ENCODE measurements at regions not wholly inside any gene's neighbourhood (a gene's known extent, or its start where the extent isn't known, plus 50 kb on each side); places are given as distances from the start of the nearest gene placed in this dataset.
A peak's percentile ranks its signal among the peaks of the same experiment; 100 is the strongest.

DNA sequence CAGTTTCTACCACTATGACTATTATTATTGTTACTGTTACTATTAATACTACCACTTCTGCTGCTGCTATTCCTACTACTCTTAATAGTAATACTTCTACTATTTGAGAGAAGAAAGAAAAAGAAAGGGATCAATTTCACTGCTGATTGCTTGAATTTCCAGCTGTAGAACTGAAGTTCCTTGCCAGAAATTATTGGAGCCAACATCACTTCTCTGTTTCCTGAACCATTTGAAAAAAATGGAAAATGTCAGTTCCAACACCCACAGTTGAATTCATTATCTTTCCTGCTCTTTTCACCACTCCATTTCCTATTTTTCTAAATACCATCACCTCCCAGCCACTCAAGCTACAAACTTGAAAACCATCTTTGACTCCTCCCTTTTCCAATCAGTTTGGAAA is 54.1 kb upstream of the PIK3C2G start:
- H3K4me3 ChIP-seq (replicated peaks in 1 of 2; ENCODE audit: low read depth in 2 of 2, low read length in 2 of 2): no peak overlapping the region
- DNase-seq (ENCODE audit: low read depth in 2 of 2): peak in 1 of 2 donors; percentile 10
- TF ChIP-seq, protein P1, sequence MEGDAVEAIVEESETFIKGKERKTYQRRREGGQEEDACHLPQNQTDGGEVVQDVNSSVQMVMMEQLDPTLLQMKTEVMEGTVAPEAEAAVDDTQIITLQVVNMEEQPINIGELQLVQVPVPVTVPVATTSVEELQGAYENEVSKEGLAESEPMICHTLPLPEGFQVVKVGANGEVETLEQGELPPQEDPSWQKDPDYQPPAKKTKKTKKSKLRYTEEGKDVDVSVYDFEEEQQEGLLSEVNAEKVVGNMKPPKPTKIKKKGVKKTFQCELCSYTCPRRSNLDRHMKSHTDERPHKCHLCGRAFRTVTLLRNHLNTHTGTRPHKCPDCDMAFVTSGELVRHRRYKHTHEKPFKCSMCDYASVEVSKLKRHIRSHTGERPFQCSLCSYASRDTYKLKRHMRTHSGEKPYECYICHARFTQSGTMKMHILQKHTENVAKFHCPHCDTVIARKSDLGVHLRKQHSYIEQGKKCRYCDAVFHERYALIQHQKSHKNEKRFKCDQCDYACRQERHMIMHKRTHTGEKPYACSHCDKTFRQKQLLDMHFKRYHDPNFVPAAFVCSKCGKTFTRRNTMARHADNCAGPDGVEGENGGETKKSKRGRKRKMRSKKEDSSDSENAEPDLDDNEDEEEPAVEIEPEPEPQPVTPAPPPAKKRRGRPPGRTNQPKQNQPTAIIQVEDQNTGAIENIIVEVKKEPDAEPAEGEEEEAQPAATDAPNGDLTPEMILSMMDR (IDR thresholded peaks at IDR 0.05; ENCODE audit: low read depth, low read length): no peak

DNA sequence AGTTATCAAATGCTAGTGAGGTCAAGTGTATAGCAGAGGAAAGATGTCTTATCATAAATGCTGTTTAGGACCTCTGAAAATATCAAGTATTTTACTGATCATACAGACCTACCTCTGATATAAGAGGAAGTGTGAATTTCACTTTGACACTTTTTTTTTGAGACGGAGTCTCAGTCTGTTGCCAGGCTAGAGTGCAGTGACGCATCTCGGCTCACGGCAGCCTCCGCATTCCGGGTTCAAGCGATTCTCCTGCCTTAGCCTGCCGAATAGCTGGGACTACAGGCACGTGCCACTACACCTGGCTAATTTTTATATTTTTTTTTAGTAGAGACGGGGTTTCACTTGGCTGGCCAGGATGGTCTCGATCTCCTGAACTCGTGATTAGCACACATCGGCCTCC is 55.1 kb upstream of the PIK3C2G start:
- DNase-seq (ENCODE audit: low read depth in 2 of 2): no peak
- TF ChIP-seq, protein P1 (IDR thresholded peaks at IDR 0.05; ENCODE audit: low read depth, low read length): no peak
- H3K4me3 ChIP-seq (replicated peaks in 1 of 2; ENCODE audit: low read depth in 2 of 2, low read length in 2 of 2): no peak overlapping the region

DNA sequence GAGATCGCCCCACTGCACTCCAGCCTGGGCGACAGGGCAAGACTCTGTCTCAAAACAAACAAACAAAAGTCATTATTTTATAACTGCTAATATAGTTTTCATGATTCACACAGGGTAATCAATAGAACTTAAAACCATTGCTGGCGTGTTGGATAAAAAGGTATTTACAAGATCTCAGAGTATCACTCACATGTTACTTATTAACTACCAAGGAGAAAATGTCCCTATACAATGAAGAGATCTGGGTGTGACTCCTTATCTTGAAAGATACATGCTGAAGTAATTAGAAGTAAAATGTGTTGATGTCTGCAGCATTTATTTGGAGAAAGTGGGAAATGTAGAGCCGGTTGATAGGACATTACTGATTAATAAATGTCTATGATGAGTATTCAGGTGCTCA is 57.3 kb upstream of the PIK3C2G start:
- H3K4me3 ChIP-seq (replicated peaks in 1 of 2; ENCODE audit: low read depth in 2 of 2, low read length in 2 of 2): no peak overlapping the region
- TF ChIP-seq, protein P1 (IDR thresholded peaks at IDR 0.05; ENCODE audit: low read depth, low read length): no peak
- DNase-seq (ENCODE audit: low read depth in 2 of 2): no peak

DNA sequence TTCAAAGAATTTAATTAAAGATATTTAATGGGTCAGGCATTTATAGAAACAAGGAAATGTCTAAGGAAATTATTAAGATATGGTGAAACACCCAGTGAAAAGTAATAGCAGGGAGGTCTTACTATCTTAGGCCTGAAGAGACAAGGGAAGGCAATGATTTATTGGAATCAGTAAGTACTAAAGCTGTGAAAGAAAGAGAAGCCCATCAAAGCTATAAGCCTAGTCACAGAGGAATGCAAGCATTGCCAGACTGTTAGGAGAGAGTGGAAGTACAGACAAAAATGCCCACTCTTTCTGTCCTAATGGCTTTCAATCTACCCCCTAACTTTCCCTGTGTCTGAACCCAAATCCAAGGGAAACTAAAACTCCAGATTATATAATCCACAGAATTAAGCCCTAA is 69.2 kb upstream of the PIK3C2G start:
- H3K4me3 ChIP-seq (replicated peaks in 1 of 2; ENCODE audit: low read depth in 2 of 2, low read length in 2 of 2): no peak overlapping the region
- no peak for DNase-seq (ENCODE audit: low read depth in 2 of 2)
- TF ChIP-seq, protein P1 (IDR thresholded peaks at IDR 0.05; ENCODE audit: low read depth, low read length): no peak

DNA sequence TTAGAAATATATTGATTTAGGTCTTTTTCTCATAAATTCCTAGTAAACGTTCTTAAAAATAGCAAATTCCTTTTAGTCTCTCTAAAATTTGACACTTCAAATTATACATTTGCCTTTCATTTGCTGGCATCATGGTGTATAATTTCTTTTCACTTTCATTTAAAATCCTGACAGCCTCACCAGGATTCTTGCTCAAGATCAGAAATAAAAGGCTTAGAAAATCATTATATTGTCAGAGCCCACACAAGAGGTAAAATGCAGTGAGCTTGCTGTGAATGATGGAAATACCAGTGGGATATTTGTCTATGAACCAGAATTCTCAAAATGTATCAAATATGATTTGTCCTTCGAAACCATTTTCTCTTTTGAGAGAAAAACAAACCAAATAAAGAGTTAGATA is 78.2 kb upstream of the PIK3C2G start:
- DNase-seq (ENCODE audit: low read depth in 2 of 2): no peak
- no peak overlapping the region for H3K4me3 ChIP-seq (replicated peaks in 1 of 2; ENCODE audit: low read depth in 2 of 2, low read length in 2 of 2)
- TF ChIP-seq, protein P1 (IDR thresholded peaks at IDR 0.05; ENCODE audit: low read depth, low read length): no peak

DNA sequence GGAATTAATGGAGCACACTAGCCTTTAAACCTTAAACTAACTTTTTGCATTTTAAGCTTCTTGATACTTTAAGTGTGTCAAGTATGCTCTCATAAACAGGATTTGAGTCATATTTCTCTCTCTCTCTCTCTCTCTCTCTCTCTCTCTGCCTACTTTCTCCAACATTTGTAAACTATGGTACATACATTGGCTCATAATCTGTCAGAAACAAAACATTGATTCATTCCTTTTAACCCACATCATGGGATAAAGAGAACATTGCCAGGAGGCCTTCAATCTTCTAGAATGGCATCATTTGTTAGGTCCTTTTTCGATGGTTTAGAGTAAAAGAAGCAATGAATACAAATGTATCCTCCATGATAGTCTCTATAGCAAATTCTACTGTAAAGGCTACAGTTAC is 81.6 kb upstream of the RERGL start:
- H3K4me3 ChIP-seq (replicated peaks in 1 of 2; ENCODE audit: low read depth in 2 of 2, low read length in 2 of 2): no peak overlapping the region
- TF ChIP-seq, protein P1 (IDR thresholded peaks at IDR 0.05; ENCODE audit: low read depth, low read length): no peak
- peak in 1 of 2 donors; percentile 52 for DNase-seq (ENCODE audit: low read depth in 2 of 2)

DNA sequence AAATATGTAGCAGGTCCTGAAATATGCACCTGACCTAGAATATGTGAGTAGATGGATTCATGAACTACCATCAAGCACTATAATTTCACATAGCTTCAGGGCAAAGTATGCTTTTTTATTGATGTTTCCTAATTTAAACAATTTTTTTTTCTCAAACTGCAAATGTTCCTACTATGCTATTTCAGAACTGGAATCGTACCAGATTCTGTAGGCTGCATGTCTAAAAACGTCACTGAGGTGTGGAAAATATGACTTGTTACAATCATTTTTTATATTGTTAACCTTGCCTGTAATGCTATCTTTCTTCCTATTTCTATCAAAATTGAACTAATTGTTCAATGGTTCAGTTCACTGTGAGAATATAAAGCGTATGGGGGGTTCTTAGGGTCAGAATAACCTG is 78.0 kb upstream of the RERGL start:
- DNase-seq (ENCODE audit: low read depth in 2 of 2): no peak
- no peak overlapping the region for H3K4me3 ChIP-seq (replicated peaks in 1 of 2; ENCODE audit: low read depth in 2 of 2, low read length in 2 of 2)
- TF ChIP-seq, protein P1 (IDR thresholded peaks at IDR 0.05; ENCODE audit: low read depth, low read length): no peak

All from cardiac fibroblast (primary cell).